ENCODE measurements at regions not wholly inside any gene's neighbourhood (a gene's known extent, or its start where the extent isn't known, plus 50 kb on each side); places are given as distances from the start of the nearest gene placed in this dataset.
"Not testable (repeated sequence)": the region's sequence is repeated elsewhere in the genome, so short reads cannot be mapped to it uniquely, and the experiment has no call there.

DNA sequence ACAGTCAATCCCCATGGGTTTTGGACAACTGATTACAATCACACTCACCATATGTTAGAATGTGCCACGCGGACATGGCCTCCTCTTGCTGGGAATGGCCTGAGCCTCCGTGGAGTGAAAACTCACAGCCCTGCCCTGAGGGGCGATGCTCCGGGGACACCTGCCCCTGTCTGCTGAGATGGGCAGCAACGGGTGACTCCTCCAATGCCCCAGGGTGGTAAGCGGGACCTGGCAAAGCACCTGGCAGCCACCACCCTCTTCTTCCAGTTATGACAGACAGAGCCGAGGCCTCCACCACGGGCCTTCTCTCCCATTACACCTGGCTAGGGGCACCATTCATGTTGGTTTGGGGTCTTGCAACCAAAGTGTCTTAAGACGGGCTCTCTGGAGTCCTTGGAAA lies 94.9 kb upstream of the COL5A1 start:
- ATAC-seq, result no peak
- no peak overlapping the region for H3K4me3 Mint-ChIP-seq
- H3K36me3 Mint-ChIP-seq, result no peaks in the 10 kb centered on the region
- no peak overlapping the region for H3K27ac Mint-ChIP-seq
- no peaks in the 10 kb centered on the region for H3K4me1 Mint-ChIP-seq
- DNase-seq (ENCODE audit: low spot score in 2 of 2), result no peak
- H3K9me3 Mint-ChIP-seq, result no peaks in the 10 kb centered on the region

DNA sequence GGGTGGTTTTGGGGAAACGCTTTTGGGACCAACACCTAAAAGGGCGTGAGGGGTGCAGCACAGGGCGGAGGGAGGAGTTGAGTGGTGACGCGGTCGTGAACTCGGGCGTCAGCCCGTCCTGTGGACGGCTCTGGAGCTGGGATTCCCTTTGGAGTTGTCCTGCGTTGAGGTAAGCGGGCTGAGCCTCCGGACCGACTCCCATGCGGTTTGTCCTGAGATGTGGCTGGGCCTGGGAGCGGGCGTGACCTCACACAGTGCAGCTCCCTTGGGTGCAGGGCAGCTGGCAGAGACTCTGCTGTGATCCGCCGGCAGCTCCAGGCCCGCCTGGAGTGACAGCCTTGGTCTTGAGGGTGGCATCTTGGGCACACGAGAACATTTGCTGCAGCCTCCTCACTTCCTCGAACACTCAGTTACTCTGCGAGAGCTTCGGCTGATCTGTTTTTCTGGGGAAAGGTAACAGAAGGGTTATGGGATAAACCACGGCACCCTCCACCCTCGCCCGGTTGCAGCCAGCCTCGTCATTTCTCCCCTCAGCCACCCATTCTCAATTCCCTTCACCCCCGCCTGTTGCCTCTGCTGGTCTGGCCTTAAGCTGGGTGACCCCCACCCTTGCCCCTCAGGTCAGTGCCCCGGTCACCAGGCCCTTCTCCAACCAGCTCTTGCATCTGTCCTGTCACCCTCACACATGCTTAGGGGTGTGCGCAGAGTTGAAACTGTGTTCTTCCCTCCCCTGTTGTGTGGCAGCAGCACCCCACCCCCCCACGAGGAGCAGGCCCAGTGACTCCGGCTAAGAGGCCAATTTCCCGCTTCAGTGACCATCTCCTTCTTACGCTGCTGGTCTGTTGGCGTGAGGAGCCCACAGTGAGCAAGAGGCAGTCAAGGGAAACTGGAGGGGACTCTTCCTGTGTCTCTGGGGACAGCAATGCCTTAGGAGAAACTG lies 94.2 kb upstream of the COL5A1 start:
- Mint-ChIP-seq H3K9me3 (no peaks in the 10 kb centered on the region), H3K4me1 (no peaks in the 10 kb centered on the region), H3K27ac (no peak overlapping the region), H3K36me3 (no peaks in the 10 kb centered on the region), H3K4me3 (no peak overlapping the region)
- DNase-seq (ENCODE audit: low spot score in 2 of 2), result no peak
- ATAC-seq, result no peak

DNA sequence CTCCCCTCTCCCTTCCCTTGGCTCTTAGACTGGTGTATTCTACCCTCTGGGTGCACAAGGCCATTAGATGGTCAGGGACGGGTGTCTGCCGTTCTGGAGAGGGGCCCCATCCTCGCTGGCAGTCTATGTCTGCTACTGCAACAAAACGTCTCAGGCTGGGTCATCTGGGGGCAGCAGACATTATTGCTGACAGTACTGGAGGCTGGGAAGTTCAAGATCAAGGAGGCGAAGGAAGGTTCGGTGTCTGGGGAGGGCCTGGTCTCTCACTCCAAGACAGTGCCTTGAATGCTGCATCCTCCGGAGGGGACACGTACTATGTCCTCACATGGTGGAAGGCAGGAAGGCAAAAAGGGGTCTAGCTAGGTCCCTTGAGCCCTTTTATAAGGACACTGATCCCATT lies 93.4 kb upstream of the COL5A1 start:
- no peaks in the 10 kb centered on the region for H3K9me3 Mint-ChIP-seq
- no peak overlapping the region for H3K4me3 Mint-ChIP-seq
- H3K27ac Mint-ChIP-seq, result no peak overlapping the region
- ATAC-seq (no peak), DNase-seq (ENCODE audit: low spot score in 2 of 2) (no peak)
- H3K36me3 Mint-ChIP-seq, result no peaks in the 10 kb centered on the region
- no peaks in the 10 kb centered on the region for H3K4me1 Mint-ChIP-seq

DNA sequence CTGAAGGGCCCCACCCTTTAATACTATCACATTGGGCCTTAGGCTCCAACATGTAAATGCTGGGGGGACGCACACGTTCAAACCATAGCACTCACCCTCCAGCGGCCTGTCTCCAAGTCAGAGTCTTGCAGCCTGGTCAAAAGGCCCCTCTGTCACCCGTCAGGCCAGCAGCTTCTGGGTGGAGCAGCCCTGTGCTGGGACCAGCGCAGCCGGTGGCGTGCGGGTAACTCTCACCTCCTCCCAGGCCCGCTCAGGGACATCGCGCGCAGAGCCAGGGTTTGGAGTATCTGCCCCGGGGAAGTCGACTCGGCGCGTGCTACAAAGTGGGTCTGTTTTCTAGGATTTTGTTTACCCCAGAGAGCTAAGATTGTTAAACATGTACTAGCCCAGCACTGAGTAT lies 93.0 kb upstream of the COL5A1 start:
- DNase-seq (ENCODE audit: low spot score in 2 of 2) (no peak), ATAC-seq (no peak)
- Mint-ChIP-seq H3K27ac (no peak overlapping the region), H3K4me1 (no peaks in the 10 kb centered on the region), H3K9me3 (no peaks in the 10 kb centered on the region), H3K4me3 (no peak overlapping the region), H3K36me3 (no peaks in the 10 kb centered on the region)

- DNase-seq (ENCODE audit: low spot score in 2 of 2) (no peak), ATAC-seq (no peak)
- Mint-ChIP-seq H3K9me3 (no peaks in the 10 kb centered on the region), H3K4me3 (no peak overlapping the region), H3K36me3 (no peaks in the 10 kb centered on the region), H3K27ac (no peak overlapping the region), H3K4me1 (no peaks in the 10 kb centered on the region)
Observed at GRCh38 chr9:134549336-134549735, 92.3 kb upstream of the COL5A1 start.

- not testable (repeated sequence) for ATAC-seq, H3K4me1 Mint-ChIP-seq, H3K36me3 Mint-ChIP-seq
Observed at GRCh38 chr9:134550081-134550480, 91.5 kb upstream of the COL5A1 start.

GRCh38 chr9:134550584-134550983 lies 91.0 kb upstream of the COL5A1 start:
- H3K9me3 Mint-ChIP-seq, result no peaks in the 10 kb centered on the region
- H3K4me3 Mint-ChIP-seq, result no peak overlapping the region
- H3K4me1 Mint-ChIP-seq, result no peaks in the 10 kb centered on the region
- H3K27ac Mint-ChIP-seq, result no peak overlapping the region
- DNase-seq (ENCODE audit: low spot score in 2 of 2), result no peak
- H3K36me3 Mint-ChIP-seq, result no peaks in the 10 kb centered on the region
- ATAC-seq, result no peak

More at GRCh38 chr9:134550081-134550480, 91.5 kb upstream of the COL5A1 start:
- H3K4me3 Mint-ChIP-seq; H3K27ac Mint-ChIP-seq; DNase-seq (ENCODE audit: low spot score in 2 of 2); H3K9me3 Mint-ChIP-seq: not testable (repeated sequence)

DNA sequence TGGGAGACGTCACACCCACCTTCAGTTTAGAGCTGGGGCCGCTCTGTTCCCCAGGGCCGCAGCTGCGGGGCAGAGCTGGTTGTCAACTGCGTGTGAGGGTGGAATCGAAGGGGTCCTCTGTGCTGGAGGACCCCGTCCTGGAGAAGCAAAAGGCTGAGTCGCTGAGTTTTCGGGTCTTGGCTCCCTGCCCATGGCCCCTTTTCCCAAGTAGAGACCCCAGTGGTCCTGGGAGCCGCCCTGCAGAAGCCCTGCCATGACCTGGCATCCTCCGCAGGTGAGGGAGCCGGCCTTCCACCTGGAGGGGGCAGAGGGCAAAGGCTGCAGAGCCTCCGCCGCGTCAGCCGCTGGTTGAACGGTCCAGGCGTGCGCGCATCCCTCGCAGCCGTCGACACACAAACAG lies 90.4 kb upstream of the COL5A1 start:
- Mint-ChIP-seq H3K9me3 (no peaks in the 10 kb centered on the region), H3K4me3 (no peak overlapping the region), H3K4me1 (no peaks in the 10 kb centered on the region), H3K36me3 (no peaks in the 10 kb centered on the region), H3K27ac (no peak overlapping the region)
- DNase-seq (ENCODE audit: low spot score in 2 of 2) (no peak), ATAC-seq (no peak)

GRCh38 chr9:134551644-134552348 lies 89.8 kb upstream of the COL5A1 start:
- H3K4me3 Mint-ChIP-seq, result no peak overlapping the region
- no peak for ATAC-seq

DNA sequence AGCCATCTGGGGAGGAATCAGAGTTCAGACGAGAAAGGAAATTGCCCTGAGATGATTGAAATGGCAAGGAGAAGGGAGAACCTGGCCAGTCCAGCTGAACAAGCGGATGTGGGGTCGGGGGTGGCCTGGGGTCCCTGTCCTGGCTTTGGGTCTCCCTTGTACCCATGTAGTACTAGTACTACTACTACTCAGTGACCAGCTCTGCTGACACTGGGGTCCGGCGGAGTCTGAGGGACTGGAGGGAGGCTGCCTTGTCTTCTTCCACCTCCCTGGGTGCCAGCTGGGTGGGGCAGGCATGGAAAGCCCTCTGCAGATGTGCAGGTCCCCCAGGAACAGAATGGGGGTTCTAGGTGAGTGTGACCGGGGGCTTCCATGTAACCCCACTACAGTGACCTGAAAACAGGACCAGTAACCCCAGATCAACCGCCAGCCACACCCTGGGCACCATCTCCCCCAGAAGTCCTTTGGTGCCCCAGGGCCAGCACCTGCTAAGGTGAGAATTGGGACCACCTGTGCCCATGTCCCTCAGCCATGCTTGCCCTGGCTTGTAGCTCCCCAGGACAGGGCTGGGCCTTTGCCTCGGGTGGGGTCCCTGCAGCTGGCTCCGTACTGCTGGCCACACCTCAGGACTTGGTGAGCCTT lies 89.1 kb upstream of the COL5A1 start:
- DNase-seq (ENCODE audit: low spot score in 2 of 2) (no peak), ATAC-seq (no peak)
- Mint-ChIP-seq H3K36me3 (no peaks in the 10 kb centered on the region), H3K4me3 (no peak overlapping the region), H3K27ac (no peak overlapping the region), H3K4me1 (peaks cover 4% of the 10 kb centered on the region), H3K9me3 (no peaks in the 10 kb centered on the region)

More at GRCh38 chr9:134551644-134552348, 89.8 kb upstream of the COL5A1 start:
- Mint-ChIP-seq H3K4me1 (no peaks in the 10 kb centered on the region), H3K9me3 (no peaks in the 10 kb centered on the region), H3K36me3 (no peaks in the 10 kb centered on the region), H3K27ac (no peak overlapping the region)
- DNase-seq (ENCODE audit: low spot score in 2 of 2), result no peak

- no peaks in the 10 kb centered on the region for H3K9me3 Mint-ChIP-seq
- no peak overlapping the region for H3K27ac Mint-ChIP-seq
- H3K36me3 Mint-ChIP-seq, result no peaks in the 10 kb centered on the region
- H3K4me3 Mint-ChIP-seq, result no peak overlapping the region
- ATAC-seq, result no peak
- no peak for DNase-seq (ENCODE audit: low spot score in 2 of 2)
- peaks cover 4% of the 10 kb centered on the region for H3K4me1 Mint-ChIP-seq
Observed at GRCh38 chr9:134553061-134553891, 88.3 kb upstream of the COL5A1 start.

DNA sequence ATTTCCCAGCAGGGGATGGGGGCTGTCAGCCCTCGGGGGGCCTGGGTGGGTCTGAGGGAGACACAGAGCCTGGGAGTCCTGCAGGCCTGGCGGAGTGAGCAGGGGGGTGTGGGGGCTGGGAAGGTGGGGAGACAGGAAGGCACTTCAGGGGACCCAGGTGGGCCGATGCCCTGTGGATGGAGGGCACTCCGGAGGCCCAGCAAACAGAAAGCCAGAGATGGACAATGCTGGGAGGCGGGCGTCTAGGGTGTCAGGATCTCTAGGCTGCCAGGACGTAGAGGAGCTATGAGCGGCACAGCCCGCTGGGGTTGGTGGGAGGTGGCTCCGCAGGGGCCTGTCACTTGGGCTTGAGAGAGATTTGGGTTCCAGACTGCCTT lies 87.6 kb upstream of the COL5A1 start:
- Mint-ChIP-seq H3K36me3 (no peaks in the 10 kb centered on the region), H3K4me3 (no peak overlapping the region), H3K4me1 (peaks cover 6% of the 10 kb centered on the region), H3K9me3 (no peaks in the 10 kb centered on the region), H3K27ac (no peak overlapping the region)
- ATAC-seq, result no peak
- DNase-seq (ENCODE audit: low spot score in 2 of 2), result no peak

DNA sequence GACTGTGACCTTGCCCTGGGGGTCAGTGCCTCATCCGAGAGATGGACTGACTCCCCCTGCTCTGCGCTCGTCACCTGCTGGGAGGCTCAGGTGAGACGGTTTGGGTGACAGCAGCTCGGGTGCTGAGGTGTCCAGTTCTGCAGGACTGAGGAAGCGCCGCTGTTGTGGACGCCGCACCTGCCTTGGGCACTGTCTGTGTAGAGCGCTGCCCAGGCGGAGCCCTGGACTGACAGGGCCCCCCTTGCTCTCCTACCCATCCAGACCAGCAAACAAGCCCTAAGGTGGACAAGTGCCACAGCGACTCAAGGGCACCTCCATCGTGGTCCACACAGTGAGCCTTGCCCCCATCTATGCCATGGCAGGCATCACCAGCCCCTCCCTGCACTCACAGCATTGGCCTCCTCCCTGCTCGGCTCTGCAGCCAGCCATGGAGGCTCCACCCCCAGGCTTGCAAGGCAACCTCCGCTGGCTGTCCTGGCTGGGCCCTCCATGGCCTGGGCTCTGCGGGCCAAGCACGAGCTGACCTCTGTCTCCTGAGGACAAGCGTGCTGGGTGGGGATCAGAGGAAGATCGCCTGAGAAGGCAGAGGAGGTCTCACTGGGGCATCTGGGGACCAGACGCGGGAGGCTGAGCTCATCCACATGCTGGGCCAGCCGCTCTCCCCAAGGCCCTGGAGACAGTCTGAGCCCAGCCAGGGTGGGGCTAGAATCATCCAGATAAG lies 87.1 kb upstream of the COL5A1 start:
- H3K36me3 Mint-ChIP-seq, result no peaks in the 10 kb centered on the region
- no peaks in the 10 kb centered on the region for H3K9me3 Mint-ChIP-seq
- no peak overlapping the region for H3K27ac Mint-ChIP-seq
- peak; percentile 17 for ATAC-seq
- H3K4me1 Mint-ChIP-seq, result peaks cover 10% of the 10 kb centered on the region
- no peak for DNase-seq (ENCODE audit: low spot score in 2 of 2)
- H3K4me3 Mint-ChIP-seq, result no peak overlapping the region

DNA sequence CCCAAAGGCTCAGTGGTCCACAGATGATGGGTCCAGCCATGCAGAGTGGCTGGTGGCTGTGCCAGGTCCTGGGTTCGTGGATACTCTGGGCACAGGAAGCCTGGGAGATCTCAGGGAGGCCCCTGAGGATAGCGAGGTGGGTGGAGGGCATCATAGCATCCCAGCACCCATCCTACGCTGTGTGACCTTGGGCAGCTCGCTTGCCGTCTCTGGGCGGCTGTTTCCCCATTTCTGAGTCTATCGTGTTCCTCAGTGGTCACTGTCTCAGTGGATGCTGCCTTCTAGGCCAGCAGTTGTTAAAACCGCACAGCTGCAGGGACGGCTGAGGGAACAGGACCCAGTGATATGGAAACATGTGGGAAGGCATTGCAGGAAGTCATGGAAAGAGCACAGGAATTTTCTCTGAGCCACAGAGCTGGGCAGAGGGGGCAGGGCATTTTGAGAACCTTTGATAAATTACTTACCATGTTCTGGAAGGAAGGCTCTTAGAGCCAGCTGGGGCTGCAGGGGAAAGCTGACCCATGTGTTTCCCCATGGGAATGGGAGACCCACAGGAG lies 86.4 kb upstream of the COL5A1 start:
- H3K4me3 Mint-ChIP-seq, result no peak overlapping the region
- no peaks in the 10 kb centered on the region for H3K36me3 Mint-ChIP-seq
- peaks cover 15% of the 10 kb centered on the region for H3K4me1 Mint-ChIP-seq
- DNase-seq (ENCODE audit: low spot score in 2 of 2), result no peak
- no peak for ATAC-seq
- H3K27ac Mint-ChIP-seq, result no peak overlapping the region
- no peaks in the 10 kb centered on the region for H3K9me3 Mint-ChIP-seq

Measured in stimulated activated effector memory CD8-positive, alpha-beta T cell treated with anti-CD3 and anti-CD28 coated beads, Interleukin-12 subunit alpha, Interleukin-12 subunit beta, amount 100 ng/mL, for 72 hours (primary cell).